GM12864 (cell line): ENCODE measurements at regions not wholly inside any gene's neighbourhood (a gene's known extent, or its start where the extent isn't known, plus 50 kb on each side); places are given as distances from the start of the nearest gene placed in this dataset.

ENCODE experiments used
- DNase-seq: peaks from one replicate; pipeline ENCODE4 v3.0.0-alpha.2; 2011; ENCODE audit warnings: low read depth
- H3K4me3 ChIP-seq: 2 replicates; pipeline ENCODE4 v1.5.1; 2011; ENCODE audit warnings: mild to moderate bottlenecking, low read depth, low read length, control low read depth
- CTCF ChIP-seq: IDR thresholded peaks from 2 replicates; pipeline ENCODE4 v1.5.1; 2011; ENCODE audit warnings: low read depth, mild to moderate bottlenecking, moderate library complexity, low read length, control low read depth, inconsistent platforms; ENCODE audit errors: missing control alignments

GRCh38 chr3:99287876-99288275 lies 350.5 kb upstream of the COL8A1 start:
- no peak for TF ChIP-seq CTCF
- no peak overlapping the region for H3K4me3 ChIP-seq
- no peak for DNase-seq

- TF ChIP-seq CTCF, result no peak
- no peak for DNase-seq
- H3K4me3 ChIP-seq, result no peak overlapping the region
Observed at GRCh38 chr3:99286266-99286845, 352.0 kb upstream of the COL8A1 start.

- no peak for DNase-seq
- no peak for TF ChIP-seq CTCF
- no peak overlapping the region for H3K4me3 ChIP-seq
Observed at GRCh38 chr3:99269606-99270351, 368.3 kb upstream of the DCBLD2 start.

GRCh38 chr3:99256788-99257187 lies 355.3 kb upstream of the DCBLD2 start:
- no peak for TF ChIP-seq CTCF
- DNase-seq, result no peak
- H3K4me3 ChIP-seq, result no peak overlapping the region

GRCh38 chr3:99253963-99254355 lies 352.5 kb upstream of the DCBLD2 start:
- H3K4me3 ChIP-seq, result no peak overlapping the region
- no peak for DNase-seq
- no peak for TF ChIP-seq CTCF

- TF ChIP-seq CTCF, result no peak
- DNase-seq, result no peak
- H3K4me3 ChIP-seq, result no peak overlapping the region
Observed at GRCh38 chr3:99250821-99251355, 349.4 kb upstream of the DCBLD2 start.
